Panc1 (cell line): ENCODE measurements at regions not wholly inside any gene's neighbourhood (a gene's known extent, or its start where the extent isn't known, plus 50 kb on each side); places are given as distances from the start of the nearest gene placed in this dataset.

Experiments
- CTCF ChIP-seq: fragments of 450-650 bp; IDR thresholded peaks from 2 replicates; pipeline ENCODE4 v1.5.1; 2017; ENCODE audit warnings: mild to moderate bottlenecking
- POLR2AphosphoS5 ChIP-seq: IDR thresholded peaks from 2 replicates; pipeline ENCODE4 v1.6.1; 2012; ENCODE audit warnings: mild to moderate bottlenecking, low read depth, low read length, moderate library complexity
- SIN3A ChIP-seq: IDR thresholded peaks from 2 replicates; pipeline ENCODE4 v1.6.1; 2012; ENCODE audit warnings: low read depth, mild to moderate bottlenecking, low read length, moderate library complexity, borderline replicate concordance; ENCODE audit not compliant: insufficient read depth

GRCh38 chr6:90764001-90764400, 177.1 kb upstream of the MAP3K7 start:
- TF ChIP-seq CTCF = no peak
- TF ChIP-seq SIN3A = no peak
- TF ChIP-seq POLR2AphosphoS5 = no peak
